H9 (cell line): ENCODE measurements at regions not wholly inside any gene's neighbourhood (a gene's known extent, or its start where the extent isn't known, plus 50 kb on each side); places are given as distances from the start of the nearest gene placed in this dataset.

ENCODE experiments used
- DNase-seq: peaks from one replicate; pipeline ENCODE4 v3.0.0-alpha.2; 2017
- H2AFZ ChIP-seq: one replicate; pipeline ENCODE4 v1.6.1; 2013; ENCODE audit warnings: mild to moderate bottlenecking, low read length, control low read depth, moderate library complexity
- H2AK5ac ChIP-seq: 2 replicates; pipeline ENCODE4 v1.6.1; 2013; ENCODE audit warnings: low read length, control low read depth, mixed read lengths; ENCODE audit not compliant: insufficient read length
- H2BK120ac ChIP-seq: one replicate; pipeline ENCODE4 v1.6.1; 2013; ENCODE audit warnings: low read depth, mild to moderate bottlenecking, low read length, control low read depth, inconsistent platforms; ENCODE audit not compliant: poor library complexity, severe bottlenecking
- H2BK12ac ChIP-seq: 2 replicates; pipeline ENCODE4 v1.6.1; 2013; ENCODE audit warnings: low read length, control low read depth, mixed read lengths, low read depth; ENCODE audit not compliant: insufficient read length
- H2BK15ac ChIP-seq: 2 replicates; pipeline ENCODE4 v1.6.1; 2013; ENCODE audit warnings: low read depth, low read length, control low read depth
- H2BK20ac ChIP-seq: one replicate; pipeline ENCODE4 v1.6.1; 2013; ENCODE audit warnings: low read depth, mild to moderate bottlenecking, low read length, control low read depth, inconsistent platforms; ENCODE audit not compliant: poor library complexity, severe bottlenecking
- H2BK5ac ChIP-seq: 2 replicates; pipeline ENCODE4 v1.6.1; 2013; ENCODE audit warnings: low read length, control low read depth, mixed read lengths; ENCODE audit not compliant: insufficient read length
- H3K14ac ChIP-seq: 2 replicates; pipeline ENCODE4 v1.6.1; 2013; ENCODE audit warnings: low read length, control low read depth; ENCODE audit not compliant: insufficient read depth
- H3K18ac ChIP-seq: 2 replicates; pipeline ENCODE4 v1.6.1; 2013; ENCODE audit warnings: low read depth, mild to moderate bottlenecking, mixed read lengths, low read length, control low read depth; ENCODE audit not compliant: insufficient read length
- H3K23ac ChIP-seq: 2 replicates; pipeline ENCODE4 v1.6.1; 2013; ENCODE audit warnings: low read length, control low read depth, mixed read lengths, low read depth; ENCODE audit not compliant: insufficient read length
- H3K23me2 ChIP-seq: 2 replicates; pipeline ENCODE4 v1.6.1; 2013; ENCODE audit warnings: low read depth, mild to moderate bottlenecking, mixed read lengths, low read length, control low read depth; ENCODE audit not compliant: insufficient read length, poor library complexity, severe bottlenecking
- H3K27ac ChIP-seq: 2 replicates; pipeline ENCODE4 v1.5.1; 2013; ENCODE audit warnings: low read length, control low read depth, mixed read lengths, low read depth; ENCODE audit not compliant: insufficient read length
- H3K27me3 ChIP-seq: 2 replicates; pipeline ENCODE4 v1.6.1; 2013; ENCODE audit warnings: low read length, control low read depth, inconsistent platforms; ENCODE audit not compliant: insufficient read depth
- H3K4ac ChIP-seq: 2 replicates; pipeline ENCODE4 v1.6.1; 2013; ENCODE audit warnings: low read depth, mild to moderate bottlenecking, control low read depth, inconsistent platforms, low read length, moderate library complexity
- H3K4me1 ChIP-seq: 2 replicates; pipeline ENCODE4 v1.6.1; 2013; ENCODE audit warnings: low read length, control low read depth, inconsistent platforms; ENCODE audit not compliant: insufficient read depth
- H3K4me2 ChIP-seq: 2 replicates; pipeline ENCODE4 v1.6.1; 2013; ENCODE audit warnings: low read length, control low read depth, mixed read lengths; ENCODE audit not compliant: insufficient read length, insufficient read depth
- H3K56ac ChIP-seq: 2 replicates; pipeline ENCODE4 v1.6.1; 2013; ENCODE audit warnings: low read depth, mild to moderate bottlenecking, mixed read lengths, low read length, control low read depth; ENCODE audit not compliant: insufficient read length
- H3K79me1 ChIP-seq: 2 replicates; pipeline ENCODE4 v1.6.1; 2013; ENCODE audit warnings: low read depth, mild to moderate bottlenecking, moderate library complexity, low read length, control low read depth, inconsistent platforms; ENCODE audit not compliant: insufficient read depth, poor library complexity, severe bottlenecking
- H3K79me2 ChIP-seq: 2 replicates; pipeline ENCODE4 v1.6.1; 2013; ENCODE audit warnings: low read length, control low read depth, inconsistent platforms; ENCODE audit not compliant: insufficient read depth
- H3K9ac ChIP-seq: 2 replicates; pipeline ENCODE4 v1.6.1; 2013; ENCODE audit warnings: low read length, control low read depth, mixed read lengths; ENCODE audit not compliant: insufficient read length; ENCODE audit errors: extremely low read depth
- H3K9me3 ChIP-seq: one replicate; pipeline ENCODE4 v1.6.1; 2013; ENCODE audit warnings: low read depth, low read length, inconsistent platforms; ENCODE audit not compliant: control insufficient read depth
- H3T11ph ChIP-seq: one replicate; pipeline ENCODE4 v1.6.1; 2013; ENCODE audit warnings: mild to moderate bottlenecking, low read length, control low read depth, inconsistent platforms
- H4K20me1 ChIP-seq: one replicate; pipeline ENCODE4 v1.6.1; 2013; ENCODE audit not compliant: control insufficient read depth, insufficient read length, insufficient read depth
- H4K5ac ChIP-seq: 2 replicates; pipeline ENCODE4 v1.6.1; 2013; ENCODE audit warnings: low read depth, mild to moderate bottlenecking, mixed read lengths, low read length, control low read depth; ENCODE audit not compliant: insufficient read length
- H4K8ac ChIP-seq: replicated peaks from 2 replicates; pipeline ENCODE4 v1.6.1; 2013; ENCODE audit warnings: low read length, control low read depth, mixed read lengths, low read depth; ENCODE audit not compliant: insufficient read length
- H4K91ac ChIP-seq: 2 replicates; pipeline ENCODE4 v1.6.1; 2013; ENCODE audit warnings: low read depth, mild to moderate bottlenecking, moderate library complexity, mixed read lengths, low read length, control low read depth; ENCODE audit not compliant: insufficient read length
- H3K27ac Mint-ChIP-seq, 3 experiments: 2 replicates in 2 of 3; 3 replicates in 1 of 3; pipeline ENCODE4 v1.8.0; 2020 to 2021; ENCODE audit warnings: mixed read lengths in 3 of 3, mild to moderate bottlenecking in 1 of 3, moderate library complexity in 1 of 3
- H3K27me3 Mint-ChIP-seq: 2 replicates; pipeline ENCODE4 v1.8.0; 2021; ENCODE audit warnings: low read depth, mild to moderate bottlenecking, moderate library complexity, mixed read lengths
- H3K36me3 Mint-ChIP-seq, 3 experiments: 2 replicates in 2 of 3; 3 replicates in 1 of 3; pipeline ENCODE4 v1.8.0; 2020 to 2021; ENCODE audit warnings: low read depth in 3 of 3, mixed read lengths in 3 of 3; ENCODE audit not compliant: insufficient read depth in 1 of 3
- H3K4me1 Mint-ChIP-seq, 2 experiments: 2 replicates each; pipeline ENCODE4 v1.8.0; 2020; ENCODE audit warnings: mixed read lengths in 2 of 2
- H3K4me3 Mint-ChIP-seq, 2 experiments: 2 replicates in 1 of 2; 3 replicates in 1 of 2; pipeline ENCODE4 v1.8.0; 2020 to 2021; ENCODE audit warnings: mild to moderate bottlenecking in 2 of 2, mixed read lengths in 2 of 2, moderate library complexity in 1 of 2
- H3K9me3 Mint-ChIP-seq, 2 experiments: 2 replicates in 1 of 2; 3 replicates in 1 of 2; pipeline ENCODE4 v1.8.0; 2020; ENCODE audit warnings: mild to moderate bottlenecking in 2 of 2, mixed read lengths in 2 of 2, moderate library complexity in 1 of 2
- CTCF ChIP-seq: fragments of 200-600 bp; sonication (generic); conservative IDR thresholded peaks from 3 replicates; pipeline ENCODE4 v1.8.0; 2021; ENCODE audit warnings: antibody characterized with exemption, mild to moderate bottlenecking
- WGBS: extraction: QIAGEN DNeasy Blood & Tissue Kit; methylation state at CpG from one replicate; pipeline ENCODE4 v1.1.7; 2013; ENCODE audit warnings: missing lambda C conversion rate, low lambda C conversion rate, mixed read lengths; ENCODE audit not compliant: insufficient read length; ENCODE audit errors: extremely low coverage; 5-methylcytosine and 5-hydroxymethylcytosine counted together

DNA sequence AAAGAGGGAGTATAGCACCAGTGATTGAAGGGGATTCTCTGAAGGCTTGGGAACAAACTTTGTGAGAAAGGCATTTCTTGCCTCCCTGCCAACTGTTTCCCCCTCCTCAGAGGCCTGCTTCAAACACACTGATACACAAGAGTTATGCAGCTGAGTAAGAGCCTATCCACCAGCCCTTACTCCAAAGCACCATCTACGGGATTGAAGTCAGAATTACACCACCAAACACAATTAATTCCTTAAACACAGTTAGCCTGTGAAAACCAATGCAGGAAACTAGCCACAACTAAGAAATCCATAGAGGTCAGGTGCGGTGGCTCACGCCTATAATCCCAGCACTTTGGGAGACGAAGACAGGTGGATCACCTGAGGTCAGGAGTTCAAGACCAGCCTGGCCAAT lies 138.3 kb downstream of the SHCBP1 start:
- Histone ChIP-seq H4K8ac (no peak overlapping the region), H4K91ac (no peak overlapping the region), H3K4ac (no peak overlapping the region), H3K79me2 (no peaks in the 10 kb centered on the region), H3K9me3 (peaks cover 58% of the 10 kb centered on the region), H3K27ac (no peak overlapping the region), H2AFZ (no peak overlapping the region), H3K4me2 (no peak overlapping the region), H2BK15ac (no peak overlapping the region), H3K4me1 (no peaks in the 10 kb centered on the region), H2BK12ac (no peak overlapping the region), H3K14ac (no peak overlapping the region), H3K23me2 (no peaks in the 10 kb centered on the region), H2BK20ac (no peak overlapping the region), H3K23ac (no peak overlapping the region), H3K18ac (no peak overlapping the region), H4K20me1 (no peaks in the 10 kb centered on the region), H3T11ph (no peak overlapping the region), H3K27me3 (no peaks in the 10 kb centered on the region), H3K9ac (no peak overlapping the region), H2AK5ac (no peak overlapping the region), H2BK5ac (no peak overlapping the region), H4K5ac (no peak overlapping the region), H2BK120ac (no peak overlapping the region), H3K56ac (no peak overlapping the region), H3K79me1 (no peaks in the 10 kb centered on the region)
- no CpG with 5 or more reads among the region's 4 CpGs for WGBS
- Mint-ChIP-seq H3K27me3 (peaks cover 6% of the 10 kb centered on the region), H3K4me1 (no peaks in the 10 kb centered on the region), H3K27ac (no peak overlapping the region), H3K36me3 (peaks cover 0 to 38% (median 9%) of the 10 kb centered on the region in 3 experiments; a peak in 6 of 7 replicates), H3K4me3 (no peak overlapping the region), H3K9me3 (peaks cover 91 to 97% of the 10 kb centered on the region in 2 experiments)
- no peak for TF ChIP-seq CTCF
- no peak for DNase-seq
